ENCODE measurements at regions not wholly inside any gene's neighbourhood (a gene's known extent, or its start where the extent isn't known, plus 50 kb on each side); places are given as distances from the start of the nearest gene placed in this dataset.

DNA sequence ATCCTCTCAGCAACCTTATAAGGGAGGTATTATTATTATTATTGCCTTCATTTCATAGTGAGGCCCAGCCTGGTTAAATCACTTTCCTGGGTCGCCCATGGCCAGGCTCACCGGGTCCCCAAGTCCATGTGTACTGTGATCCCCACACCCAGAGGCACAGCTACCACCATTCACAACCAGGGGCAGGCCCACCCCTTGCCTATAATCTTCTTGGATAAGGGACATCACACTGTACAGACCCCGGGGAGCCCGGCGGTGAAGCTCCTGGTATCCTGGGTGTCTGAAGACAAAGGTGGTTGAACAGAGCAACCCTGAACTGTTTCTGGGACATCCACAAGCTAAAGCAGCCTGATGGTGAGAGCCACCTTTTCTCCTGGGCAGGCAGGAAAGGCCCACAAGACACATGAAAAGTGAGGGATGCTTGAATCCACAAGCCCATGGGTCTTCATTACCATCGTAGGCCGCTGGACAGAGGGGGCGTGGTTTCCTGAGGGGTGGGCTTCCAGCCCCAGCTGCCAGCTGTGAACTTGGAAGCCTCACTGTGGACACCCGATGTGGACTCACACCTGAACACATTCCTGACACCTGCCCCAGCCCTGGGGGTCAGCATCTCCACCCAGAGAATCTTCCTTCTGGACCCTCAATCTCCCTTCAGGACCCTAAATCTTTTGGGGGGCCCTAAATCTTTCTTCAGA lies 185.5 kb upstream of the PMEPA1 start:
- 89% methylated on average over 9 of the region's 9 CpGs for WGBS
- DNase-seq (ENCODE audit: low read depth in 6 of 9, low spot score in 9 of 9), result no peak
- no peaks in the 10 kb centered on the region for H3K9me3 ChIP-seq (ENCODE audit: control insufficient read depth in 2 of 2, insufficient read depth in 1 of 2, low read length in 1 of 2)
- H3K27me3 ChIP-seq (ENCODE audit: control insufficient read depth in 2 of 2, insufficient read depth in 1 of 2, low read length in 1 of 2), result no peaks in the 10 kb centered on the region
- no peak overlapping the region for H3K27ac ChIP-seq (ENCODE audit: low read depth in 1 of 2, low read length in 1 of 2)
- no peak overlapping the region for H3K4me3 ChIP-seq (ENCODE audit: low read length in 2 of 2)
- H3K36me3 ChIP-seq (ENCODE audit: control insufficient read depth in 2 of 2, insufficient read depth in 2 of 2, low read length in 1 of 2), result no peaks in the 10 kb centered on the region
- H3K4me1 ChIP-seq (ENCODE audit: control insufficient read depth in 2 of 2, insufficient read depth in 2 of 2, low read length in 2 of 2), result no peaks in the 10 kb centered on the region

DNA sequence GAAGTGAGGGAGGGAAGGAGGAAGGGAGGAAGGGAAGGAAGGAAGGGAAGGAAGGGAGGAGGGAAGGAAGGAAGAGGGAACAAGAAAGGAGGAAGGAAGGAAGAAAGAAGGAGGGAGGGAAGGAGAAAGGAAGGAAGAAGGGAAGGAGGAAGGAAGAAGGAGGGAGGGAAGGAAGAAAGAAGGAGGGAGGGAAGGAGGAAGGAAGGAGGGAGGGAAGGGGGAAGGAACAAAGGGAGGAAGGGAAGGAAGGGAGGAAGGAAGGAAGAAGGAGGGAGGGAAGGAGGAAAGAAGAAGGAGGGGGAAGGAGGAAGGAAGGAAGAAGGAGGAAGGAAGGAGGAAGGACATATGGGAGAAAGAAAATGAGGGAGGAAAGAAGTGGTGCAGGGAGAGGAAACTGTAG lies 184.7 kb upstream of the PMEPA1 start:
- Histone ChIP-seq H3K4me3 (ENCODE audit: low read length in 2 of 2) (no peak overlapping the region), H3K36me3 (ENCODE audit: control insufficient read depth in 2 of 2, insufficient read depth in 2 of 2, low read length in 1 of 2) (no peaks in the 10 kb centered on the region), H3K4me1 (ENCODE audit: control insufficient read depth in 2 of 2, insufficient read depth in 2 of 2, low read length in 2 of 2) (no peaks in the 10 kb centered on the region), H3K27me3 (ENCODE audit: control insufficient read depth in 2 of 2, insufficient read depth in 1 of 2, low read length in 1 of 2) (no peaks in the 10 kb centered on the region), H3K9me3 (ENCODE audit: control insufficient read depth in 2 of 2, insufficient read depth in 1 of 2, low read length in 1 of 2) (no peaks in the 10 kb centered on the region), H3K27ac (ENCODE audit: low read depth in 1 of 2, low read length in 1 of 2) (no peak overlapping the region)
- DNase-seq (ENCODE audit: low read depth in 6 of 9, low spot score in 9 of 9), result no peak

DNA sequence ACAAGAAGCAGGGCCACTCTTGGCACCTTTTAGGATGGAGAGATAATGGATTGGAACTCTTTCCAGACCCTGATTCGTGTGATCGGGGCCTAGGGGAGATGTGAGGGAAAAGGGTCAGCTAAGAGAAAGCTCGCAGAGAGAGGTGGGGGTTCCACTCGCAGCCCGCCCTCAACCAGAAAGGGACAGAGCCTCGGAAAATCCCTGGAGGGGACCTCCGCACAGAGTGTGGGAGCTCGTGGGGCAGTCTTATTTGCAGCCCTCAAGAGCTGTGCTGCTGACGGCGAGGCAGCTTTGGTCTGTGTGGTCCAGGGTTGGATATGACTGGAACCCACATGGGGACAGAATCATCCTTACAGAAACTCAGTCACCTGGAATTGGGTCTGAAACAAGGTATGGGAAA lies 184.3 kb upstream of the PMEPA1 start:
- Histone ChIP-seq H3K4me3 (ENCODE audit: low read length in 2 of 2) (no peak overlapping the region), H3K27me3 (ENCODE audit: control insufficient read depth in 2 of 2, insufficient read depth in 1 of 2, low read length in 1 of 2) (no peaks in the 10 kb centered on the region), H3K9me3 (ENCODE audit: control insufficient read depth in 2 of 2, insufficient read depth in 1 of 2, low read length in 1 of 2) (no peaks in the 10 kb centered on the region), H3K27ac (ENCODE audit: low read depth in 1 of 2, low read length in 1 of 2) (no peak overlapping the region), H3K36me3 (ENCODE audit: control insufficient read depth in 2 of 2, insufficient read depth in 2 of 2, low read length in 1 of 2) (no peaks in the 10 kb centered on the region), H3K4me1 (ENCODE audit: control insufficient read depth in 2 of 2, insufficient read depth in 2 of 2, low read length in 2 of 2) (no peaks in the 10 kb centered on the region)
- DNase-seq (ENCODE audit: low read depth in 6 of 9, low spot score in 9 of 9), result no peak
- 93% methylated on average over 10 of the region's 10 CpGs for WGBS

DNA sequence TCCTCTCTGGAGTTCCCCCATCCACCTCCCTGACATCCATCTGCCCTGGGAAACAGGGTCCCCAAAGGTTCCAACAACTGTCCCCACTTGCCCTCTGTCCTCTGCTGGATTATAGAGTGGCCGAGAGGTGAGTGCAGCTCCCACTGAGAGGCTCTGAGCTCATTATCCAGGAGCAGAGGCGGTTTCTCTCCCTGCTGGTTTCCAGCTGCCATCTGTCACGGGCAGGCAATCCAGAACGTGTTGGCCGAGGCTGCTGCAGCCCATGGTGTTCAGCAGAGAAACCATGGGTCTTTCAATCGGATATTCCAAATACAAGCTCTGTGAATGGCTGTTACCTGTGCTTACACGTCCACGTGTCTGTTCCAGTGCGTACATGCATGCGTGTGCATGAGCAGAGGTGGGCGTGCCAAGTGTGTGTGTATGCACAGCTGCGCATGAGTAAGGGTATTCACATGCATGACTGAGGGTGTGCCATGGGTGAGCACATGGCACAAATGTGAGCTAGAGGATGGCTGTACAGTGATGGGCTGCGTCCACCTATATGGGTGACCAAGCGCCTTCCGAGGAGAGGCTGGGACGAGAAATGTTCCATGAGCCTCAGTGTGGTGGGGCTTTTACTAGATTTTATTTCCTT lies 183.7 kb upstream of the PMEPA1 start:
- H3K9me3 ChIP-seq (ENCODE audit: control insufficient read depth in 2 of 2, insufficient read depth in 1 of 2, low read length in 1 of 2), result no peaks in the 10 kb centered on the region
- H3K27ac ChIP-seq (ENCODE audit: low read depth in 1 of 2, low read length in 1 of 2), result no peak overlapping the region
- H3K27me3 ChIP-seq (ENCODE audit: control insufficient read depth in 2 of 2, insufficient read depth in 1 of 2, low read length in 1 of 2), result no peaks in the 10 kb centered on the region
- H3K4me1 ChIP-seq (ENCODE audit: control insufficient read depth in 2 of 2, insufficient read depth in 2 of 2, low read length in 2 of 2), result no peaks in the 10 kb centered on the region
- DNase-seq (ENCODE audit: low read depth in 6 of 9, low spot score in 9 of 9), result no peak
- no peak overlapping the region for H3K4me3 ChIP-seq (ENCODE audit: low read length in 2 of 2)
- 93% methylated on average over 16 of the region's 16 CpGs for WGBS
- no peaks in the 10 kb centered on the region for H3K36me3 ChIP-seq (ENCODE audit: control insufficient read depth in 2 of 2, insufficient read depth in 2 of 2, low read length in 1 of 2)

DNA sequence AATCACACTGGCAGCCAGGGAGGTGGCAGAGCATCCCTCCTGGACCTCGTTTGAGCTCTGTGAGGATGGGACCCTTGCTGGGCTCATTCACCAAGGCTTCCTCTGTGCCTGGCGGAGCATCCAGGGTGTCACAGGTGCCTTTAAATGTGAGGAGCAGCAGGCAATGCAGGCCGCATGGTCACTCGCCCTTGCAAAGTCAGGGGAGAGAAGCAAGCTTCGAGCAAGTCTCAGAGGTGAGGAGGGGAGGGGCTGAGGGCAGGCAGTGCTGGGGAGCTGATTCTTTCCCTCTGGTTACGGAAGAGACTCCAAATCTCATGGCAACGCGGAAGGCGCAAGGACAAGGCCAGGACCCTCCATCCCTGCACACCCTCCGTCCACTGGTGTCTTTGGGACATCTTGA lies 182.7 kb upstream of the PMEPA1 start:
- Histone ChIP-seq H3K9me3 (ENCODE audit: control insufficient read depth in 2 of 2, insufficient read depth in 1 of 2, low read length in 1 of 2) (no peaks in the 10 kb centered on the region), H3K4me3 (ENCODE audit: low read length in 2 of 2) (no peak overlapping the region), H3K27ac (ENCODE audit: low read depth in 1 of 2, low read length in 1 of 2) (no peak overlapping the region), H3K36me3 (ENCODE audit: control insufficient read depth in 2 of 2, insufficient read depth in 2 of 2, low read length in 1 of 2) (no peaks in the 10 kb centered on the region), H3K4me1 (ENCODE audit: control insufficient read depth in 2 of 2, insufficient read depth in 2 of 2, low read length in 2 of 2) (no peaks in the 10 kb centered on the region), H3K27me3 (ENCODE audit: control insufficient read depth in 2 of 2, insufficient read depth in 1 of 2, low read length in 1 of 2) (no peaks in the 10 kb centered on the region)
- 92% methylated on average over 10 of the region's 10 CpGs for WGBS
- no peak for DNase-seq (ENCODE audit: low read depth in 6 of 9, low spot score in 9 of 9)

DNA sequence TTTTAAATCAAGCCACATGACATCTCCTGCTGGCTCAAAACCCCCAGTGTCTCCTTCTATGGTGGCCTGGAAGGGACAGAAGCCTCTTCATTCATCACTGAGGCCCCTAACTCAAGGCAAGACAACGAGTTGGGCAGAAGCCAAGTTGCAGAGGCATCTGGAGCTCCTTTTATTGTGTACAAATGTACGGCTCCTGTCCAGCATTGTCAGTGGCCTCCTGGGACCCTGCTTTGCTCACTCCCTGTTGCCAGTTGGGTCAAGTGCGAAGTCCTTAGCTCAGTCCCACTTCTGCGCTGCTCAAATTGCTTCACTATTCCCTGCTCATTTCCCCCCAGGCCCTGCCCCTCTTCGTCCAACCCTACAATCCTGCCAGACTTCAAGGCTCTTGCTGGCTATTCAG lies 181.2 kb upstream of the PMEPA1 start:
- H3K4me1 ChIP-seq (ENCODE audit: control insufficient read depth in 2 of 2, insufficient read depth in 2 of 2, low read length in 2 of 2), result no peaks in the 10 kb centered on the region
- H3K27me3 ChIP-seq (ENCODE audit: control insufficient read depth in 2 of 2, insufficient read depth in 1 of 2, low read length in 1 of 2), result no peaks in the 10 kb centered on the region
- H3K36me3 ChIP-seq (ENCODE audit: control insufficient read depth in 2 of 2, insufficient read depth in 2 of 2, low read length in 1 of 2), result no peaks in the 10 kb centered on the region
- no peak overlapping the region for H3K4me3 ChIP-seq (ENCODE audit: low read length in 2 of 2)
- DNase-seq (ENCODE audit: low read depth in 6 of 9, low spot score in 9 of 9), result no peak
- H3K9me3 ChIP-seq (ENCODE audit: control insufficient read depth in 2 of 2, insufficient read depth in 1 of 2, low read length in 1 of 2), result no peaks in the 10 kb centered on the region
- WGBS, result 74% methylated on average over 5 of the region's 5 CpGs
- no peak overlapping the region for H3K27ac ChIP-seq (ENCODE audit: low read depth in 1 of 2, low read length in 1 of 2)

DNA sequence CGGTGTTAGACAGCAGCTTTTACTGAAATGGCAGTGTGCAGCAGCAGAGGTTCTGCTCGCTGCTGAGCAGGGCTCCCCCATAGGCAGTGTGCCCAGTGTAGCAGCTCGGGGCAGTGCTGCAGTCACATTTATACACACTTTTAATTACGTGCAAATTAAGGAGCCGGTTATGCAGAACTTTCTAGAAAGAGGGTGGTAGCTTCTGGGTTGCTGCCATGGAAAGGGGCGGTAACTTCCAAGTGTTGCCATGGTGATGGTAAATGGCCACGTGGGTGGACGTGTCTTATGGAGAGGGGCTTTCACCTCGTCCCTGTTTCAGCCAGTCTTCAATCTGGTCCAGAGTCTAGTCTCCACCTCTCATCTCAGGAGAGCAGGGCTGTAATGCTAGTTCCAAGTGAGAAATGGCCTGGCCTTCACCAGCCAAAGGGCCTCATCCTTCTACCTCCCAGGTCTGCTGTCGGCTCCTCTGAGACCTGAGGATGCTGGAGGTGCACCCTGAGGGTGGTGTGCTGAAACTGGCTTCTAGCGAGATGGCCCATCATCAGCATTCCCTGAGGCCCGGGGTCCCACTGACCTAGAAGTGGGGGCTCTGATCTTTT lies 180.5 kb upstream of the PMEPA1 start:
- no peak for DNase-seq (ENCODE audit: low read depth in 6 of 9, low spot score in 9 of 9)
- no peaks in the 10 kb centered on the region for H3K9me3 ChIP-seq (ENCODE audit: control insufficient read depth in 2 of 2, insufficient read depth in 1 of 2, low read length in 1 of 2)
- WGBS, result 94% methylated on average over 12 of the region's 12 CpGs
- no peaks in the 10 kb centered on the region for H3K27me3 ChIP-seq (ENCODE audit: control insufficient read depth in 2 of 2, insufficient read depth in 1 of 2, low read length in 1 of 2)
- no peaks in the 10 kb centered on the region for H3K4me1 ChIP-seq (ENCODE audit: control insufficient read depth in 2 of 2, insufficient read depth in 2 of 2, low read length in 2 of 2)
- H3K4me3 ChIP-seq (ENCODE audit: low read length in 2 of 2), result no peak overlapping the region
- H3K36me3 ChIP-seq (ENCODE audit: control insufficient read depth in 2 of 2, insufficient read depth in 2 of 2, low read length in 1 of 2), result no peaks in the 10 kb centered on the region
- H3K27ac ChIP-seq (ENCODE audit: low read depth in 1 of 2, low read length in 1 of 2), result no peak overlapping the region

DNA sequence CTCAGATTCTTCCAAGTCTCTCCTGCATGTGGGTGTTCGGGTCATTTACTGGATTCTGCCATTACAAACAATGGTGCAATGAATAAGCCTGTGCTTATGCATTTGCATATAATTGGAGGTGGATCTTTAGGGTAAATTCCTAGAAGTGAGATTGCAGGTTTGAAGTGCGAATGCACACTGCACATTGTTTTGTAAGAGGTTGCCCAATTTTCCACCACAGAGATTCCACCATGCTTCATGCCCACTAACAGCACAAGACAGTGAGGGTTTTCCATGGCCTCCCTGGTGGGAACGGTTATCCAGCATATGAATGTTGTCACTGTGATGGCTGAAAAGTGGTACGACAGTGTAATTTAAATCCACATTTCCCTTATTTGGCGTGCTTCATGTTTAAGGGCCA lies 178.8 kb upstream of the PMEPA1 start:
- H3K4me1 ChIP-seq (ENCODE audit: control insufficient read depth in 2 of 2, insufficient read depth in 2 of 2, low read length in 2 of 2), result no peaks in the 10 kb centered on the region
- H3K27me3 ChIP-seq (ENCODE audit: control insufficient read depth in 2 of 2, insufficient read depth in 1 of 2, low read length in 1 of 2), result no peaks in the 10 kb centered on the region
- no peaks in the 10 kb centered on the region for H3K36me3 ChIP-seq (ENCODE audit: control insufficient read depth in 2 of 2, insufficient read depth in 2 of 2, low read length in 1 of 2)
- H3K9me3 ChIP-seq (ENCODE audit: control insufficient read depth in 2 of 2, insufficient read depth in 1 of 2, low read length in 1 of 2), result no peaks in the 10 kb centered on the region
- no peak overlapping the region for H3K27ac ChIP-seq (ENCODE audit: low read depth in 1 of 2, low read length in 1 of 2)
- no peak overlapping the region for H3K4me3 ChIP-seq (ENCODE audit: low read length in 2 of 2)
- 91% methylated on average over 5 of the region's 5 CpGs for WGBS
- DNase-seq (ENCODE audit: low read depth in 6 of 9, low spot score in 9 of 9), result no peak

DNA sequence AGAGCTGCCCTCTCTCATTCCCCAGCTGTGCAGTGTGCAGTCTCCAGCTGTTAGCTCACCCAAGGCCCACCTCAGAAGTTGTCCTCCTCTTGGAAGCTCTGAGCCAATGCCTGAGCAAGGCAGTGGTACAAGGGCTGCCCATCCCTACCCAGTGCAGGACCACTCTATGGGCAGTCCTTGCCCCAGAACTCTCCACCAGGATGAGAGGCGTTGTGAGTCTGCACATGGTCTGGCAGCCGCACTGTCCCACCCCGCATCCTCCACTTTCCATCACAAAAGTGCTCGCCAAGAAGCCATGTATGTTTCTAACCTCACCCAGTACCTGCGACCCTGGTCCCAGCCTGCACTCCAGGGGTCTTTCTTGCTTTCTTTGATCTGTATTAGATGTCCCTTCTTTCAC lies 175.1 kb upstream of the PMEPA1 start:
- Histone ChIP-seq H3K27me3 (ENCODE audit: control insufficient read depth in 2 of 2, insufficient read depth in 1 of 2, low read length in 1 of 2) (no peaks in the 10 kb centered on the region), H3K4me3 (ENCODE audit: low read length in 2 of 2) (no peak overlapping the region), H3K36me3 (ENCODE audit: control insufficient read depth in 2 of 2, insufficient read depth in 2 of 2, low read length in 1 of 2) (no peaks in the 10 kb centered on the region), H3K9me3 (ENCODE audit: control insufficient read depth in 2 of 2, insufficient read depth in 1 of 2, low read length in 1 of 2) (no peaks in the 10 kb centered on the region), H3K4me1 (ENCODE audit: control insufficient read depth in 2 of 2, insufficient read depth in 2 of 2, low read length in 2 of 2) (no peaks in the 10 kb centered on the region), H3K27ac (ENCODE audit: low read depth in 1 of 2, low read length in 1 of 2) (no peak overlapping the region)
- WGBS, result 96% methylated on average over 5 of the region's 5 CpGs
- no peak for DNase-seq (ENCODE audit: low read depth in 6 of 9, low spot score in 9 of 9)

All from thymus (tissue), 11 donors.